ENCODE measurements at regions not wholly inside any gene's neighbourhood (a gene's known extent, or its start where the extent isn't known, plus 50 kb on each side); places are given as distances from the start of the nearest gene placed in this dataset.

- DNase-seq (ENCODE audit: low read depth), result no peak
Measured at GRCh38 chr2:220628252-220628651, 943.9 kb downstream of the EPHA4 start.

DNA sequence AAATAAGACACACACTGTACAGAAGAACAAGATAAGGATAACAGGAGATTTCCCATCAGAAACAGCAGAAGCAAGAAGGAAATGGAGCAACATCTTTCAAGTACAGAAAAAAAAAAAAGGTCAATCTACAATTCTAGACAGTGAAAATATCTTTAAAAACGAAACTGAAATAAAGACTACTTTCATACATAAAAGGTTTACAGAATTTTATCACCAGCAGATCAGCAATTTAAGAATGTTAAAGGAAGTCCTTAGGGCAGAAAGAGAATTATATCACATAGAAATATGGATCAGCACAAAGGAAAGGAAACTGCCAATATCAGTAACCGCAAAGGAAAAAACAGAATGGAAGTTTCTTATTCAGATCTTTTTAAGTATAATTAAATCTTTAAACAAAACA is 931.0 kb downstream of the EPHA4 start:
- no peak for DNase-seq (ENCODE audit: low read depth)

DNA sequence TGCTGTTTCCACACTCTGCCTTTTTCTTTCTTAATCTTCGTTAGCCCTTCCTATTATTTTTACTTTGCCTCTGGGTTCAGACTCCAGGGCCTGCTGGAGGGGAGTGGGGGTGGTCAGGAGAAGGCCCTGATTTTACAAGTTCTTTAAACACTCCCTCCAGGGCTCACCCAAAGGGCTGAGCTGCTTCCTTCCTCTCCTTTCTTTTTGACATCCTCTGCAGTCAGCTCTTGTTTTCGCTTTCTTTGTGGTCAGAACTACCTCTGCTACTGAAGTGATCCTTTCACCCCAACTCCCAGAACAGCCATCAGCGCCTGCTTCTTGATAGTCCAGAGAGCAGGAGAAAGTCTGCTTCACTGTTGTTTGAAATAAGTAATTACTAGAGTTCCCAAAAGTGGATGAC is 925.7 kb downstream of the EPHA4 start:
- DNase-seq (ENCODE audit: low read depth), result no peak

DNA sequence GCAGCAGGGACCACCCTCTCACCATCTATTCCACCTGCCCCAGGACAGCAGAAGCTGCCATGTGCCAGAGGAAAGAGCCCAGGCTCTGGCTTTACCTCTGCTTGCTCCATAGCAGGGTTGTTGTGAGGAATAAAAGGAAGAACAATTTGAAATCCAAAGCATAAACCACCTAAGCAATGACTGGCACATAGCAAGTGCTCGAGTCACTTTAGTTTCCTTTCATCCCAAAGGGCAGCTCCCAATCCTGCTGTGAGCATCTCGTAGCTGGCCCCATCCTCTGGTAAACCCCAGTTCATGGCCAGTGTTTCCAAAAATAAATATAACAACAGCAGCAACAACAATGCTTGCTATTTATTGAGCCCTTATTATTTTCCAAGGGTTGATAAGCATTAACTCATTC is 923.5 kb downstream of the EPHA4 start:
- DNase-seq (ENCODE audit: low read depth), result no peak

DNA sequence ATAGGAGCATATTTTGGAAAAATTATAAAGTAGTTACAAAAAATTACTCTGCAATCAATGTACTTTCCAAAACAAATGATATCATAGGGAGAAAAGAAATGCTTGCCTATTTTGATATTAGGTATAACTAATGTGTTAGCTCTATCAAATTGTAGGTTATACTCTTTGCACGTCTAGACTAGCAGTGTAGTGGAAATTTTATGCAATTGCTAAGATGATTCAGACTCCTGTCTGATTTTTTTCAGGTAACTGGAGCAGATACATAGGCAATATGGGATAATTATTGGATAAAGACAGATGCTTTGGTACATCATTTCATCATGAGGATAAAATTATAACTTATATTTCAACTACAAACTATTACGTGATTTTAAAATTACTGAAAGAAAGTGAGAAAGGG is 918.3 kb downstream of the EPHA4 start:
- DNase-seq (ENCODE audit: low read depth), result no peak

DNA sequence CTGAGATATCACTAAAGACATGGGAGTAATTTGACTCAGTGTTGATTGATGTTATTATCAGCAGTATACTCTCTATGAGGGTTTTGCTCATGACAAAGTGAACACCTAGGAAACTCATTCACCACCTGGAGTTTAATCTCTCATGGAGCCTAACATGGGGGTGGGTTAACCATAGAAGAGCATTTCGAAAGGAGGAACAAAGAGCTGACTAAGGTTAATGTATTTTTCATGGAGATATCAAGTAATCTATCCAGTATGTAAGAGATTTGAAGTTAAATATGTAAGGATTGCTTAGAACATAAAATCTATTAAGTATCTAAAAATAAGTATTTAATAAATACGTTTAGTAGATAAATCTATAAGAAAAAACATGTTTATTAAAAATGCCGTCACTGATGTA is 917.8 kb downstream of the EPHA4 start:
- DNase-seq (ENCODE audit: low read depth), result no peak

DNA sequence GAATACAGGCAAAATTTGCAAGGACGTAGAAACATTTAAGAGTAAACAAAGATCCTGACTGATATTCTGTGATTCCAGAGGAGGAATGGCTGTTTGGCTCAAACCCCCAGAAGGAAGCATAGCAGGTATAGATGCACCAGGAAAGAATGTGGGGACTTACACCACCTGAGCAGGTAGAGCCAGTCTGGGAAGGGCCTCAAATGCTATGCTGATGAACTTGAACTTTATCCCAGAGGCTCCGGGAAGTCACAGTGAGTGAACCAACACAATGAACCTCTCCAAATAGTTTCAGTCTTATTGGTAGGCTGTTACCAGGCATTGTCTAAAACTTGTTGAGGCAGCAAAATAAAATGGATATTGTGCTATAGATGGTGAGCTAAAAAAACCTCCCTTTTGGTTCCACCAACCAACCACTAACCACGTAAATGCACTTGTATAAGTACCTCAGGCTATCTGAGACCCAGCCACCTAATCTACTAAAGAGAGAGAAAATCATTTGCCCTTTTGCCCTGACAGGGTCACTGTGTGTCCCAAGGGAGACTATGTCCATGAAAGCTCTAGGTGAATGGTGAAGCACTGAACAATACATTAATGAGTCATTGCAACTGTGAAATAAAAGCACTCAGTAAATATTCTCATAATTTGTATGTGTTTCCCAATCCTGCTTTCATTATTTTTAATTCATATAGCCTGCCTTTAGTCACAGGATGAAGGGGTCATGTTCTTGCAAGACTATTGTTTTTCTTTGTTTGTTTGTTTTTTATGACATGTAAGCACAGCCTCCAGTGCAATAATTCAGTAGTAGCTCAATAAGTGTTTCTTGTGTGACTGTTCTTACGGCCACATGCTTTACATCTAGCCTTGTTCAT is 911.6 kb downstream of the EPHA4 start:
- no peak for DNase-seq (ENCODE audit: low read depth)

DNA sequence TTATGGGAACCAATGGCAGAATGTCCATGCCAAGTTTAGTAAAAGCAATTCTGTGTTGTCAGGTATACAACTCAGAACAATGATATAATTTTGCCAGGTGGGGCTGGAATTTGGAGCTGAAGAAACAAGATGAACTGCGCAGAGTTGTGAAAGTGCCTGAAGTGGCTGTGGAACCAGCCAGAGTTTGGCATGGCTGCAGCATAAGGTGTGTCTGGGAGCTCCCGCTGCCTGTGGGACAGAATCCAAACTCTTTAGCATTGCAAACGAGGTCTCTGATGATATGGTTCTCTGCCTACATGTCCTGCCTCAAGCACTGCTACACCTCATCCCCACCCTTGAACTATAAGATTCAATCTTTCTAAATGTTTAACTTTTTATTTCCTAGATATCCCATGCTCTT is 909.7 kb downstream of the EPHA4 start:
- DNase-seq (ENCODE audit: low read depth), result no peak

DNA sequence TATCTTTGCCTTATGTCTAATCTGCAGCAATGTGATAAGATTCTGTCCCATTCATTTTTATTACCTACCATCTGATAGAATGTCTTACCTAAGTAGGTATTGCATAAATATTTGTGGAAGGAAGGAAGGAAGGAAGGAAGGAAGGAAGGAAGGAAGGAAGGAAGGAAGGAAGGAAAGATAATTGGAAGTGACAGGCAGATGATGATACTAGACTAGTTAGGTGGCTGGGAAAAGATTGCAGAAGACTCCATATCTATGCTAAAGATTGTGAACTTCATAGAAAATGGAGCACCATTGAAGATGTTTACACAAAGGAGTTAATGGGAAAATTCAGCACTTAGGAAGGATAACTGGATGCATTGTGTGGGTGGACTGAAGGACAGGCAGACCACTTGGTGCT is 909.0 kb downstream of the EPHA4 start:
- DNase-seq (ENCODE audit: low read depth), result no peak

- no peak for DNase-seq (ENCODE audit: low read depth)
Measured at GRCh38 chr2:220664272-220665107, 907.6 kb downstream of the EPHA4 start.

- no peak for DNase-seq (ENCODE audit: low read depth)
Measured at GRCh38 chr2:220665108-220665471, 907.0 kb downstream of the EPHA4 start.

- DNase-seq (ENCODE audit: low read depth), result no peak
Measured at GRCh38 chr2:220669324-220669723, 902.8 kb downstream of the EPHA4 start.

DNA sequence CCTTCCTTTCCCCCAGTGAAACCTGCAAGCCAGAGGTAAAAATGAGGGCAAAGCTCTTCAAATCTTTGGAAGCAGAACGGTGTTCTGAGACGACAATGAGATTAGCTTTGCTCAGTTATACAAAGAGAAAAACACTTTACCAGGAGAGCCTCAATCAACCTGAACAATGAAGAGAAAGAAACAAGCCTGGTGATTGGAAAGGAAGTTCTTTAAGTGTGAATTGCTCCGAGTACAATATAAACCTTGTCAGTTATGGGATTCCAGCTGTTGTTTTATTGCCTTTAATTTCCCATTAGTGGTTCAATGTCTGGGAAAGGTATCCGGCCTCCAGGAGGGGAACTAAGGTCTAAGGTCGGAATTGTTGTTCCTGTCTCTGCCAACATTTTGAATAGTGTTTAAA is 901.6 kb downstream of the EPHA4 start:
- no peak for DNase-seq (ENCODE audit: low read depth)

DNA sequence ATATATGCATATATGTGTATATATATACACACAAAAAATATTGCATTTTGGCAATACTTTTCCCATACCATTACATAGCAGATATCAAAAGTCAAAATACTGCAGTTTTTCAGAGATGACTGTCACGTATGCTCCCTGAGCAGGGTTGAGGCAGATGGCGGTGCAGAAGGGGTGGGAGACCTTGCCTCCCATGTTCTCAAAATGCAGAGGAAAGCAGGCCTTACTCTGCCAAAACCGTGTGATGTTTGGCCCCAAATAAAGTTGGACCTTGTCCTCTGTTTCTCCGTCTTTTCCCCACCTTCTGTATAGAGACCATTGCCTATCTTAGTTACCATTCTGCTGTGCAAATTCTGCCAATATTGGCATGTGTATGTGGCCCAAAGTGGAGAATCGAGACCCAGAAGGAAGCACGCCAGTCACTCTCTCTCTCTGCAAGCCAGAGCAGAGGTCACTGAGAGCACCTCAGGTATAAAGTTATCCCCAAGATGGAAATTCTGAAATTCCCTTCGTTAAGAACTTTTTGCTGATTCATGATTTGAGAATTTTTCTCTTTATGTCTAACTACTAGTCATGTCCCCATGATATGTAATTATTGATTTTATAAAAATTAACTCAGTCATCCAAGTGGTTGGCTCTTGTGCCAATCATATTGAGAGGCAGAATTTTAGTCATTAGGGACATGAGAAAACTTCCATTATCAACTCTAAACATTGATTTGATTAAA is 898.8 kb downstream of the EPHA4 start:
- DNase-seq (ENCODE audit: low read depth), result no peak

GRCh38 chr2:220674033-220674432 is 898.1 kb downstream of the EPHA4 start:
- no peak for DNase-seq (ENCODE audit: low read depth)

DNA sequence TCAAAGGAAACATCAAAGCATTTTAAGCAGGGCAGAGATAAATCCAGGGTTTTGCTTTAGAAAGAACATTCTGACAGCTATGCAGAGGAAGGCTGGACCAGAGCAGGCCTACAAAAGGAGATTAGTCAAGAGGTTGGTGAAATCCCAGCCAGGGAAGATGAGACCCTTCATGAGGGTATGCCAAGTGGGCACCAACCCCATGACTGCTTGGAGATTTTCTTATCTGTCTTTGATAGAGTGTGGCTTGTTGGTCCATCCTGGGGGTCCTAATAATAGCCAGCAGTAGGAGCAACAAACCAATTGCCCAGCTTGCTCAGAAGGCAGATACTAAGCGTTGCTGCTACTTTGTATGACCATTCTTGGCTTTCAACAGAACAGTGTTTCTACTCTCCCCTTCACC is 895.4 kb downstream of the EPHA4 start:
- no peak for DNase-seq (ENCODE audit: low read depth)

DNA sequence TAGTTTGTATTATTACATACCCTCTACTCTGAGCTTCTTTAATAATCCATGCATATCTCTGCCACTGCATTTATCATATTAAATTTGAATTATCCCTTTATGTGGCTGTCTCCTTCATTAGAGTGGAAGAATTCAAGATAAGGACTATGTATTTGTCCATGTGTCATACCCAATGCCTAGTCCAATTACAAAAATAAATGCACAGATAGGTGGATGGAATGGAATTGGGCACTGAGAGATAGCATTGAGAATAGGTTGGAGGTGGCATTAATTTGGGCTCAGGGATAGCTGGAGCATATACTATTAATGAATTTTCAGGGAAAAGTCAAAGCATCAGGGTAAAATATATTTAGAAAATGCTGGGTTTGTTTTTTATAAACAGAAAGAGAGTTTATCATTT is 893.2 kb downstream of the EPHA4 start:
- DNase-seq (ENCODE audit: low read depth), result no peak

DNA sequence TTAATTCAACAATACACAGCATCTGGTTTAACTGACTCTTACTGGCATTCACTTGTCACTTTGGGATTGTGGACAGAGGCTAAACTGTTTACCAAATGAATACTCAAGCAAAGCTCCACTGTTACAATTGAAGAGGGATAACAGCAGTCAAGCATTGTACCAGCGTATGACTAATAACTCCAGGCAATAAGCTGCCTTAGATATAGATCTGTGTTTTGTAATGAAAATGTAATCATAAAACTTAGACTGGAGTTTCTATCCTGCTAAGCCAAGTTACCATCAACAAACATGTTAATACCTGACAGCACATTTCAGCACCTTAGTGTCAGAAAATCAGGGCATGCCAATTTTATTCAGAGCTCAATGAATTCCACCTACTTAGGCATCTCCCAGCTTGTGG is 889.5 kb downstream of the EPHA4 start:
- DNase-seq (ENCODE audit: low read depth), result no peak

DNA sequence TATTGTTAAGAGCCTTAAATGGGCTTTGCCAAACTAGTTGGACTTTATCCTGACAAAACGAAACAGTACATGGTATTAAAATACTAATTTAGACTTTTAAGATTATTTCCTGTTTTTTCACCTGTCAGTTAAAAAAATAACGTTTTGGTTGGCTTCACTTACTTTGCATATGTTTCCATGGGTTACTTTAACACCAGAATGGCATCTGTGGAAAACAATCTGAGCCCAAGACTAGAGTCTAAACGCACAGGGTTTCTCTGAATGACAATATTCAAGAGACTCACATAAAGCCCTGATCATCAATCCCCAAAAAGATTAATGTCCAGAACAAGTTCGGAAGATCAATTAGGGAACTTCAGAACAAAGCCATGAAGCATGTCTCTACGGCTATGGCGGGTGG is 888.0 kb downstream of the EPHA4 start:
- no peak for DNase-seq (ENCODE audit: low read depth)

DNA sequence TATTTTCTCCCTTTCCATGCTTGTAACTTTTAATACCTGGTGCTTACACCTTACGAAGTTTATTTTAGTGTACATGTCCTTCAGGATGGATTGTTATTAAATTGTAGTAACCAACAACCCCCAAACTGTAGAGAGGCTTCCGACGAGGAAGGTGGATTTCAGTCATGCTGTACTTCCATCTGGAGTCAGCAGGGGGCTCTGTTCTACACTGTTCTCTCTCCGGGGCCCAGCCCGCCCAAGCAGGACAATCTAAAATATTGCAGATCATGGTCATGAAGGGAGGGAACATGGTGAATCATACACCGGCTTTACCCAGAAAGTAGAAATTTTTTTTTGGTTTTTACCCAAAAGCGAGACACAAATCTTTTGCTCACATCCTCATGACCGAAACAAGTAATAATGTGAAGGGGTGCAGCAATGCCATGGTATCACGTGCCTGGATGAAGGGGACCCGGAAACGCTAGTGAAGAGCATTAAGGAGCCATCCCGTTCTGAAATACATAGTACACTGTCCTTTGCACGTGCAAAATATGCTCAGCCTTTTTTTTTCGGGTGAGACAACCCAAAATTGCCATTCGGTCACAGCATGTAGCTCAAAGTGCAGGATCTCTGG is 884.8 kb downstream of the EPHA4 start:
- peak; percentile 26 for DNase-seq (ENCODE audit: low read depth)

GRCh38 chr2:220695397-220696279 is 876.5 kb downstream of the EPHA4 start:
- no peak for DNase-seq (ENCODE audit: low read depth)

All from non-pigmented ciliary epithelial cell (primary cell).